Bone marrow (tissue), 2 donors: ENCODE measurements at regions not wholly inside any gene's neighbourhood (a gene's known extent, or its start where the extent isn't known, plus 50 kb on each side); places are given as distances from the start of the nearest gene placed in this dataset.
A peak's percentile ranks its signal among the peaks of the same experiment; 100 is the strongest.
"Not testable (repeated sequence)": the region's sequence is repeated elsewhere in the genome, so short reads cannot be mapped to it uniquely, and the experiment has no call there.

Experiments
- DNase-seq, 2 donors: peaks; one replicate each; lab custom pipeline; 2025; lab: John Stamatoyannopoulos, UW

- DNase-seq: not testable (repeated sequence)
Measured at GRCh38 chr2:138315619-138316018, 186.0 kb upstream of the SPOPL start.

GRCh38 chr2:138319616-138320015 is 182.0 kb upstream of the SPOPL start:
- DNase-seq: no peak

- no peak for DNase-seq
Measured at GRCh38 chr2:138321458-138321857, 180.1 kb upstream of the SPOPL start.

GRCh38 chr2:138323382-138324067 is 178.0 kb upstream of the SPOPL start:
- no peak for DNase-seq

GRCh38 chr2:138324068-138324771 is 177.3 kb upstream of the SPOPL start:
- no peak for DNase-seq

DNA sequence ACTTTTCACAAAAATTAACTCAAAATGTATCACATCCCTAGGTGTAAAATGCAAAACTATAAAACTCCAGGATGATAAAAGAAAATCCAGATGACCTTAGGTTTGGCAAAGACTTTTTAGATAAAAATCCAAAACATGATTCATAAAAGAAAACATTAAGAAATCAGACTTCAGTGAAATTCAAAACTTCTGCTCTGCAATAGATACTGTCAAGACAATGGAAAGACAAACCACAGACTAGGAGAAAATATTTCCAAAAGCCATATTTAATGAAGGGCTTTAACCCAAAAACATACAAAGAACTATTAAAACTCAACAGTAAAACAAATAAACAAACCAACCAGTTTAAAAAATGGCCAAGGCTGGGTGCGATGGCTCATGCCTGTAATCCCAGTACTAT is 173.6 kb upstream of the SPOPL start:
- DNase-seq: no peak

DNA sequence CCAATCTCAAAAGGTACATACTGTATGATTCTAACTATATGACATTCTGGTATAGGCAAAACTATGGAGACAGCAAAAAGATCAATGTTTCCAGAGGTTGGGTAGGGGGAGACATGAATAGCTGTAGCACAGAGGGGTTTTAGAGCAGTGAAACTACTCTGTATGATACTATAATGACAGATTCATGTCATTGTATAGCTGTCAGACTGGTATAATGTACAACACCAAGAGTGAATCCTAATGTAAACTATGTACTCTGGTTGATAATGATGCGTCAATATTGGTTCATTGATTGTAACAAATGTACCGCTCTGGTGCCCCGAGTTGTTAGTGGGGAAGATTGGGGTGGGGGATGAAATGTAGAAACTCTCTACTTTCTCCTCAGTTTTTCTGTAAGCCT is 172.4 kb upstream of the SPOPL start:
- no peak for DNase-seq

GRCh38 chr2:138329591-138329990 is 172.0 kb upstream of the SPOPL start:
- no peak for DNase-seq

- DNase-seq: no peak
Measured at GRCh38 chr2:138333121-138333520, 168.4 kb upstream of the SPOPL start.

DNA sequence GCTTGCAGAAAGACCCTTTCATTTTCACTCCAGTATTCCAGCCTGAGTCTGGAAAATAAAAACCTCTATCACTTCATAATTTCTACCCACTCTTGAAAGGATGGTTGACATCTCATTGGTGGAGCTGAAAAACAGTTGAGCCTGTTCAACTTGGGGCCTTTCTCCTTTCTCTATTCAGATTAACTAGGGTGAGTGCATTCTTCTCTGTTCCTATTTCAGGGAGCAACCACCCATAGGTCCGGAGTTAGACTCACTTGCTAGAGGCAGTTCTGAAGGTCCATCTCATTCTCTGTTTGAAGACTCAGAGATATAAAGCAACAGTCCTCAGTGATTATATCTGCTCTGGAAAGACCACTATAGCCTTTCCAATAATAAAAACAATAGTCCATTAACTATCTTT is 167.9 kb upstream of the SPOPL start:
- no peak for DNase-seq

DNA sequence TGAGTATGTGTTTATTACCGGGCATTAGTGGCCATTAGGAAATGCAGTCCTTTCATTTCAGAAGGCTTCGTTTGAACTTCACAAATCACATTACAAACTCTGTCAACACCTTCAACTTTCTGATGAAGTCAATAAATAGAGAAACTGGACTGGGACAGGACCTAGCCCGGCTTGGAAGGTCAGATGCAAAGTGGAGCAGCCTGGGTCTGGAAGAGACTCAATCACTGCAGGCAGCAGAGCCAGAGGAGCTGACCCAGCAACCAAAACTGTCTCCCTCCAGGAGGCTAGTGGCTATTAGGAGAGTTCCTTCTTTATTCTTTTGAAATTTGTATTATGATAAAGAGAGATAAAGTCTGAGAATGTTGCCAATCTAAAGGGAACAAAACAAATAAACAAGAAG is 167.2 kb upstream of the SPOPL start:
- DNase-seq: no peak

DNA sequence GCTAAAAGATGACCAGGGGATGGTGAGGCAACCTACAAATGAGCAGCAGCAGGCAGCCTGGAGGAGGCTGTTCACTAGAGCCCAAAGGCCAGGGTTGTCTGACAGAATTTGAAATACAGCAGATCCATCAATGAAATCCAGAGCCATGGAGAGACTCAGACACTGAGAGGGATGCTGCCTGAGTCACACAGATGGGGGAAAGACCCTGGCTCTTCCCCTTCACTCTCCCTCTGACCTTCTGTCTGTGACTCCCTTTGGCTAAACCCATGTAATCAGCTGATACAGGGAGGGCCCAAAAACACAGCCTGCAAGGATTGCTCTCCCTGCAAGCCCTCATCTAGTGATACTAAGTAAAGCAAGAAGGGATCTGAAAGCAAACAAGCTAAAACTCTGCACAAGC is 166.5 kb upstream of the SPOPL start:
- no peak for DNase-seq

DNA sequence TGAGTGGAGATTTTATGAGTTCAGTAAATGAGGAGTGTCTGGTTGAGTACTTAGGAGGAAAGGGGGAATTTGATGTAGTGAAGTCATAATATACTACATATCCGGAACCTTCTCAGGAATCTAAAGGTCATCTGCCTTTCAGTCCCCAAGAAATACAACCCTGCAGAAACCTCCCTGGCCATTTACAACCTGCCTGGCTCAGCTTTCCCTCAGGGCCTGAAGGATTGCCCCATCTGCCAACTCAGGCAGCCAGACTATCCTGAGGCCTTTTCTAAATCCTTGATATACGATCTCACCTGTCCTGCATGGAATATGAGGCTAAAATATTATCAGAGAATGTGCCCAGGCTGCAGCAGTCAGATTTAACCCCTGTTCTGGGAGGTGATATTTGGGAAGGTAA is 165.4 kb upstream of the SPOPL start:
- DNase-seq: no peak

GRCh38 chr2:138355244-138355643 is 146.3 kb upstream of the SPOPL start:
- no peak for DNase-seq

GRCh38 chr2:138356178-138356577 is 145.4 kb upstream of the SPOPL start:
- DNase-seq: no peak

- no peak for DNase-seq
Measured at GRCh38 chr2:138359532-138359931, 142.0 kb upstream of the SPOPL start.

- DNase-seq: no peak
Measured at GRCh38 chr2:138364554-138365162, 136.9 kb upstream of the SPOPL start.

- no peak for DNase-seq
Measured at GRCh38 chr2:138365581-138365980, 136.0 kb upstream of the SPOPL start.

DNA sequence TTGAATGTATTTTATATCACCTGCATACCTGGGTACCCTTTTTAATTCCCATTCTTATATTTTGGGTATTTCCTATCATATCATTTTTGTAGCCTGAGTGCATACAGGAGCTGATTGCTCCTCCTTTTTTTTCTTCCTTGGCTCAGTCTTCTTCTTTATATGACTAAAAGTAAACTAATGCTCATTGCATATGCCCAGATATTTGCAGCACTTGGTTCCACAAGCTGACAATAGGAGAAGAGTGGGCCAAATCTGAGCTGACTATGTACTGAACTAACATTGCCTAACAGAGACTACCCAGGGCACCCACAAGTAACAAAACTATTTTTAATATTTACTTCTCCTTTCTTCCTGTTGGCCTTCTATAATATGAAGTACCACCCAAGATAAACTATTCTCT is 131.7 kb upstream of the SPOPL start:
- DNase-seq: no peak

DNA sequence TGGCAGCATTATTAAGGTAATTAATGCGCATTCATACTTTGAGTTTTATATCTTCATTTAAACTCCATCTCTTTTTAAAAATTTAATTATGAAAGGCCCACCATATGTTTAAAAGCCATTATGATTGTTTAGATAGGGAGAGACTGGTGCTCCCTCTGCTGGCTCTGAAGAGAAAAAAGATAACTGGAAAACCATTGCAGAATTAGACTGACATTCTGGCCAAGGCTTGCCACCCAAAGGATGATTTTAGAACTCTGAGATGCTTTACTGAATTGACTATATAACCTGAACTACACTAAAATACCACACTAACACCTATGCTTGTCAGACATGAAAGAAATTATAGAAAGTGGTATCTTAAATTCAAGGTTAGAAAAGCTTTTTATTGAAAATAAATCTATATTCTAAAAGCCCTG is 127.6 kb upstream of the SPOPL start:
- DNase-seq: peak in 1 of 2 donors; percentile 28

GRCh38 chr2:138381373-138381772 is 120.2 kb upstream of the SPOPL start:
- DNase-seq: no peak

- no peak for DNase-seq
Measured at GRCh38 chr2:138382672-138383071, 118.9 kb upstream of the SPOPL start.

DNA sequence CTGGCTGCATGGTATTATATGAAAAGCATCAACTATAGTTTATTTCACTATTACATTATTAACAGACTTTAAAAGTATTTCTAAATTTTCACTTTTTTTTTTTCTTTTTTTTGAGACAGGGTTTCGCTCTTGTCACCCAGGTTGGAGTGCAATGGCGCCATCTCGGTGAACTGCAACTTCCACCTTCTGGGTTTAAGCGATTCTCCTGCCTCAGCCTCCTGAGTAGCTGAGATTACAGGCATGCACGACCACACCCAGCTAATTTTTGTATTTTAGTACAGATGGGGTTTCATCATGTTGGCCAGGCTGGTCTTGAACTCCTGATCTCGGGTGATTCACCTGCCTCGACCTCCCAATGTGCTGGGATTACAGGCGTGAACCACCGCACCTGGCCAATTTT is 115.4 kb upstream of the SPOPL start:
- not testable (repeated sequence) for DNase-seq
